Heart left ventricle (tissue), 13 donors: ENCODE measurements at regions not wholly inside any gene's neighbourhood (a gene's known extent, or its start where the extent isn't known, plus 50 kb on each side); places are given as distances from the start of the nearest gene placed in this dataset.

ENCODE experiments used
- CTCF ChIP-seq, 12 donors: fragments of 200-600 bp; sonication (generic) in 4 of 12; IDR thresholded peaks; one replicate each; pipeline versions ENCODE4 v1.5.0 to v1.8.0; 2018 to 2022; ENCODE audit warnings: antibody characterized with exemption in 12 of 12, mild to moderate bottlenecking in 5 of 12
- POLR2A ChIP-seq, 2 donors: fragments of 450-650 bp; IDR thresholded peaks; one replicate each; pipeline ENCODE4 v1.6.1; 2017; ENCODE audit warnings: antibody characterized with exemption in 2 of 2, mild to moderate bottlenecking in 2 of 2, moderate library complexity in 2 of 2
- donor health status: ischemic (EF 13 %, LVEDD 7.1; RV severe dilation, severe dysfunction).
- donor health status: DM: no; HTN: yes; CAD: no.
- donor health status: DM: no; HTN: no; CAD: no.
- donor health status: ischemic (EF 25% LVEDD 6.9; RV normal size, moderate dysfunction).
- donor health status: ischemic (EF 25% LVEDD 5.7; RV mildly dilated, moderate dysfunction).
- donor health status: ischemic (EF 35%, LVEDD 5.7; RV mildly dilated, moderate dysfunction).
- donor health status: nonischemic (EF 11% LVEDD 7.7; RV severe dilation, severe dysfunction).
- donor health status: DM: yes; HTN: yes; CAD: no.
- donor health status: PGD.
- donor health status: ischemic (EF 29% LVEDD 5.4; RV normal size, mild dysfunction).
- donor health status: nonischemic (EF 23%, LVEDD 6.1; RV moderate dilation, normal function).

GRCh38 chr13:37456041-37456440 lies 142.5 kb downstream of the POSTN start:
- TF ChIP-seq CTCF (IDR thresholded peaks at IDR 0.05) (no peak), POLR2A (IDR thresholded peaks at IDR 0.05) (no peak)
